GM12878 (cell line): ENCODE measurements at regions not wholly inside any gene's neighbourhood (a gene's known extent, or its start where the extent isn't known, plus 50 kb on each side); places are given as distances from the start of the nearest gene placed in this dataset.

Source experiments
- ATAC-seq: fragments of 200-7000 bp; cut with Tn5 transposase; 3 replicates; pipeline ENCODE4 v1.9.1; 2020; ENCODE audit warnings: mild to moderate bottlenecking, moderate library complexity
- BruUV-seq: library from RNA; stranded (reverse); fragments of 400-500 nt; replicated peaks from 2 replicates; lab custom pipeline; 2021; lab: Mats Ljungman, UMichigan
- CTCF ChIA-PET: fragments of 300-600 bp; sonication (Branson Sonifier 250); formaldehyde crosslinking; extraction: SDS; loops from one replicate; lab custom pipeline; 2021; ENCODE audit warnings: inconsistent platforms; lab: Yijun Ruan, JAX
- POLR2A ChIA-PET: fragments of 350-600 bp; formaldehyde crosslinking; extraction: SDS; loops from one replicate; lab custom pipeline; 2021; ENCODE audit warnings: inconsistent platforms; lab: Charles Lee
- RAD21 ChIA-PET: fragments of 300-600 bp; sonication (Branson Sonifier 250); formaldehyde crosslinking; loops from one replicate; lab custom pipeline; 2023; ENCODE audit warnings: antibody characterized with exemption; ENCODE audit not compliant: unreplicated experiment; lab: Charles Lee
- SMC1A ChIA-PET: fragments of 300-600 bp; sonication (Branson Sonifier 250); formaldehyde crosslinking; loops from one replicate; lab custom pipeline; 2023; ENCODE audit not compliant: unreplicated experiment, uncharacterized antibody; lab: Charles Lee
- DNase-seq: peaks from one replicate; pipeline ENCODE4 v3.0.0-alpha.2; 2011; ENCODE audit warnings: low read depth, low spot score
- FAIRE-seq: peaks from 3 replicates; lab custom pipeline; 2011; peaks lifted over from hg19 to GRCh38; lab: Jason Lieb, UNC
- H2AFZ ChIP-seq: 2 replicates; pipeline ENCODE4 v1.6.0; 2011; ENCODE audit warnings: low read depth, low read length, control low read depth; ENCODE audit not compliant: control insufficient read depth
- H3K27ac ChIP-seq: 2 replicates; pipeline ENCODE4 v1.5.1; 2011; ENCODE audit warnings: control low read depth; ENCODE audit not compliant: control insufficient read depth, insufficient read depth
- H3K27me3 ChIP-seq, 2 experiments: replicated peaks in 1 of 2; 2 replicates each; pipeline versions ENCODE4 v1.6.0 to v1.6.1; 2011; ENCODE audit warnings: low read length in 1 of 2; ENCODE audit not compliant: control insufficient read depth in 2 of 2, insufficient read depth in 2 of 2
- H3K36me3 ChIP-seq, 2 experiments: 2 replicates each; pipeline ENCODE4 v1.5.1; 2011; ENCODE audit warnings: low read length in 1 of 2; ENCODE audit not compliant: control insufficient read depth in 2 of 2, insufficient read depth in 2 of 2
- H3K4me1 ChIP-seq: 2 replicates; pipeline ENCODE4 v1.6.1; 2011; ENCODE audit warnings: mild to moderate bottlenecking, low read length, moderate library complexity, mixed read lengths; ENCODE audit not compliant: control insufficient read depth, insufficient read depth
- H3K4me2 ChIP-seq: 2 replicates; pipeline ENCODE4 v1.6.0; 2011; ENCODE audit warnings: control low read depth; ENCODE audit not compliant: control insufficient read depth, insufficient read depth
- H3K4me3 ChIP-seq: fragments of 200-600 bp; sonication (generic); 2 replicates; pipeline ENCODE4 v1.5.1; 2016
- H3K79me2 ChIP-seq: 2 replicates; pipeline ENCODE4 v1.6.0; 2011; ENCODE audit warnings: low read length; ENCODE audit not compliant: control insufficient read depth, insufficient read depth
- H3K9ac ChIP-seq: 2 replicates; pipeline ENCODE4 v1.8.0; 2011; ENCODE audit warnings: low read length, control low read depth, mixed read lengths; ENCODE audit not compliant: control insufficient read depth, insufficient read depth
- H3K9me3 ChIP-seq: replicated peaks from 3 replicates; pipeline ENCODE4 v1.5.1; 2011; ENCODE audit warnings: mild to moderate bottlenecking, low read length; ENCODE audit not compliant: control insufficient read depth, insufficient read depth
- H4K20me1 ChIP-seq: 2 replicates; pipeline ENCODE4 v1.6.0; 2011; ENCODE audit not compliant: control insufficient read depth, insufficient read depth
- CREB1 ChIP-seq: IDR thresholded peaks from 2 replicates; pipeline ENCODE4 v1.6.1; 2012; ENCODE audit warnings: low read depth, mild to moderate bottlenecking, inconsistent platforms
- EED ChIP-seq: sonication (generic); IDR thresholded peaks from 2 replicates; pipeline ENCODE4 v1.6.1; 2016; ENCODE audit warnings: antibody characterized with exemption, low read depth
- MTA3 ChIP-seq: IDR thresholded peaks from 2 replicates; pipeline ENCODE4 v1.6.1; 2012; ENCODE audit warnings: low read length, inconsistent platforms, borderline replicate concordance
- RAD21 ChIP-seq: IDR thresholded peaks from 2 replicates; pipeline ENCODE4 v1.6.1; 2011; ENCODE audit warnings: mild to moderate bottlenecking, low read depth, low read length, moderate library complexity; ENCODE audit not compliant: insufficient read depth
- SMC3 ChIP-seq: IDR thresholded peaks from 2 replicates; pipeline ENCODE4 v1.6.1; 2011; ENCODE audit warnings: low read length, improper control_type of control experiment, borderline replicate concordance
- WGBS: methylation state at CpG from one replicate; pipeline ENCODE4 v1.1.6; 2016; ENCODE audit warnings: low lambda C conversion rate; ENCODE audit not compliant: insufficient replicate concordance, insufficient coverage; ENCODE audit errors: missing lambda C conversion rate; 5-methylcytosine and 5-hydroxymethylcytosine counted together
- in situ Hi-C: fragments of 300-500 bp; cut with MboI; formaldehyde crosslinking; loops from 9 replicates; pipeline ENCODE4 v1.14.3; 2018; ENCODE audit warnings: mixed read lengths
- intact Hi-C: fragments of 100-400 bp; cut with micrococcal nuclease; formaldehyde crosslinking; loops from one replicate; pipeline ENCODE4 v1.14.2; 2022; ENCODE audit not compliant: unreplicated experiment
- TF ChIP-seq, protein P1 (sequence below), 3 experiments: IDR thresholded peaks in 2 of 3; conservative IDR thresholded peaks in 1 of 3; 2 replicates each; pipeline ENCODE4 v1.5.1; 2011; ENCODE audit warnings: low read depth in 3 of 3, low read length in 3 of 3, mild to moderate bottlenecking in 3 of 3, control low read depth in 2 of 3, moderate library complexity in 2 of 3, inconsistent platforms in 1 of 3, mixed read lengths in 1 of 3; ENCODE audit not compliant: control insufficient read depth in 2 of 3, insufficient read depth in 1 of 3; ENCODE audit errors: extremely low read depth in 1 of 3

DNA sequence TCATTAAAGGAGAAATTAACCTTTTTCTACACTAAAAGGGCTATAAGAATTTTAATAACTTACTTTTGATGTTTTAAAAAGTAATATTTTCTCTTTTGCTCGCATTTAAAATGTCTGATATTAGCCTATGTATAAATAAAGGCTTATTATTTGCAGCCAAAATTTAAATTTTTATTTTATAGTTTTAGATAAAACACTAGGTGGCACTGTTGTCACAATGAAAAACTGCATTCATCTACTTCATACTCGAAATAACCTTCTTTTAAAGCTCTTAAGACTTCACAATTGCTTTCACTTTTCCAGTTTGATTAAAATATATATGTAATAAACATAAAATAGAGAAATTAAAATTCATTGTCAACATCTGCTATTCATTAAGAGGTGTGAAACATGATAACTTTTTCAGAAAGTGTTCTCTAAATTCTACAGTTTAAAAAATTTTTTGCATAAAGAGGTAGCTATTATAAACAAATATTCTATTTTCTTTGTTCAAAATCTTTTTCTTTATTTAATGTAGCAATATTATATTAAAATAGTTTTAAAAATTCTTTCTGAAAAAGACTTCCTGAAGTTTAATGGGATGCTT lies 78.8 kb upstream of the DEFB112 start:
- CTCF ChIA-PET = interaction anchor here (0.7 to 3.6 kb wide), 6 partner anchors 9 to 473 kb away, joined by 3 to 24 read pairs (median 4); no protein-coding TSS in a partner anchor

More for the DNA sequence above, 78.8 kb upstream of the DEFB112 start:
- SMC1A ChIA-PET = interaction anchor here (0.5 to 1.4 kb wide), 8 partner anchors 12 to 1050 kb away, joined by 3 to 4 read pairs (median 3); no protein-coding TSS in a partner anchor
- TF ChIP-seq SMC3 (peak; percentile 18; the same call in 1 of the 2 replicates), MTA3 (no peak), EED (no peak), CREB1 (no peak), RAD21 (peak; percentile 47)
- TF ChIP-seq, protein P1, sequence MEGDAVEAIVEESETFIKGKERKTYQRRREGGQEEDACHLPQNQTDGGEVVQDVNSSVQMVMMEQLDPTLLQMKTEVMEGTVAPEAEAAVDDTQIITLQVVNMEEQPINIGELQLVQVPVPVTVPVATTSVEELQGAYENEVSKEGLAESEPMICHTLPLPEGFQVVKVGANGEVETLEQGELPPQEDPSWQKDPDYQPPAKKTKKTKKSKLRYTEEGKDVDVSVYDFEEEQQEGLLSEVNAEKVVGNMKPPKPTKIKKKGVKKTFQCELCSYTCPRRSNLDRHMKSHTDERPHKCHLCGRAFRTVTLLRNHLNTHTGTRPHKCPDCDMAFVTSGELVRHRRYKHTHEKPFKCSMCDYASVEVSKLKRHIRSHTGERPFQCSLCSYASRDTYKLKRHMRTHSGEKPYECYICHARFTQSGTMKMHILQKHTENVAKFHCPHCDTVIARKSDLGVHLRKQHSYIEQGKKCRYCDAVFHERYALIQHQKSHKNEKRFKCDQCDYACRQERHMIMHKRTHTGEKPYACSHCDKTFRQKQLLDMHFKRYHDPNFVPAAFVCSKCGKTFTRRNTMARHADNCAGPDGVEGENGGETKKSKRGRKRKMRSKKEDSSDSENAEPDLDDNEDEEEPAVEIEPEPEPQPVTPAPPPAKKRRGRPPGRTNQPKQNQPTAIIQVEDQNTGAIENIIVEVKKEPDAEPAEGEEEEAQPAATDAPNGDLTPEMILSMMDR (IDR thresholded peaks at IDR 0.05 in 2 of 3, conservative IDR thresholded peaks at IDR 0.05 in 1 of 3; ENCODE audit: control insufficient read depth in 2 of 3, extremely low read depth in 1 of 3, insufficient read depth in 1 of 3, low read depth in 3 of 3, low read length in 3 of 3) = peak in 2 of 3 experiments; percentile 22 to 35; a peak in 2 of 6 replicates
- TF ChIP-seq, all 136 proteins: peak for 3
- POLR2A ChIA-PET = no interaction called here
- RAD21 ChIA-PET = interaction anchor here (2.1 kb wide), 1 partner anchor 472 kb away, joined by 6 read pairs; no protein-coding TSS in a partner anchor
- in situ Hi-C loops (loop anchor here (5.0 kb wide), 1 partner anchor 474 kb away; no protein-coding TSS in a partner anchor), intact Hi-C loops (loop anchor here (2.0 to 5.0 kb wide), 2 partner anchors 474 to 664 kb away; no protein-coding TSS in a partner anchor)
- Histone ChIP-seq H3K9ac (no peak overlapping the region), H3K79me2 (no peaks in the 10 kb centered on the region), H3K27me3 (no peaks in the 10 kb centered on the region), H2AFZ (no peak overlapping the region), H3K9me3 (no peaks in the 10 kb centered on the region), H3K36me3 (no peaks in the 10 kb centered on the region), H3K27ac (no peak overlapping the region), H3K4me1 (no peaks in the 10 kb centered on the region), H3K4me2 (no peak overlapping the region), H4K20me1 (no peaks in the 10 kb centered on the region), H3K4me3 (no peak overlapping the region)
- no peak for ATAC-seq
- DNase-seq = no peak
- FAIRE-seq = no peak
- WGBS = 0% methylated on average over 2 of the region's 2 CpGs
- no TSS peak for BruUV-seq
